HepG2 (cell line): ENCODE measurements at regions not wholly inside any gene's neighbourhood (a gene's known extent, or its start where the extent isn't known, plus 50 kb on each side); places are given as distances from the start of the nearest gene placed in this dataset.
"Not testable (repeated sequence)": the region's sequence is repeated elsewhere in the genome, so short reads cannot be mapped to it uniquely, and the experiment has no call there.

ENCODE experiments used
- ATAC-seq: fragments of 200-7000 bp; cut with Tn5 transposase; 3 replicates; pipeline ENCODE4 v1.9.1; 2020; ENCODE audit warnings: mild to moderate bottlenecking, moderate library complexity
- BruUV-seq: library from RNA; stranded (reverse); fragments of 400-500 nt; replicated peaks from 2 replicates; lab custom pipeline; 2021; lab: Mats Ljungman, UMichigan
- CTCF ChIA-PET: fragments of 300-600 bp; formaldehyde crosslinking; extraction: SDS; loops from one replicate; lab custom pipeline; 2021; ENCODE audit warnings: low total read pairs, inconsistent platforms, low intra/inter-chr PET ratio; lab: Yijun Ruan, JAX
- POLR2A ChIA-PET: fragments of 350-600 bp; sonication (Branson Sonifier 250); formaldehyde crosslinking; loops from one replicate; lab custom pipeline; 2020; ENCODE audit warnings: antibody characterized with exemption, inconsistent platforms; lab: Yijun Ruan, JAX
- DNase-seq: peaks from one replicate; pipeline ENCODE4 v3.0.0-alpha.2; 2015; ENCODE audit warnings: low spot score
- FAIRE-seq: peaks from 3 replicates; lab custom pipeline; 2011; peaks lifted over from hg19 to GRCh38; lab: Jason Lieb, UNC
- H2AFZ ChIP-seq: one replicate; pipeline ENCODE4 v1.6.1; 2011; ENCODE audit warnings: low read length, inconsistent platforms
- H3K27ac ChIP-seq: fragments of 300-600 bp; 3 replicates; pipeline ENCODE4 v1.8.0; 2011; ENCODE audit warnings: mixed run types, mild to moderate bottlenecking, mixed read lengths, low read length, inconsistent platforms; ENCODE audit not compliant: insufficient read depth; ENCODE audit errors: extremely low read length
- H3K27me3 ChIP-seq, 2 experiments: fragments of 200-600 bp in 1 of 2; 2 replicates in 1 of 2; 3 replicates in 1 of 2; pipeline versions ENCODE4 v1.6.0 to v1.8.0; 2011; ENCODE audit warnings: low read length in 2 of 2, mild to moderate bottlenecking in 2 of 2, moderate library complexity in 2 of 2, inconsistent platforms in 1 of 2; ENCODE audit not compliant: insufficient read depth in 2 of 2, control insufficient read depth in 1 of 2
- H3K36me3 ChIP-seq, 2 experiments: fragments of 200-600 bp in 1 of 2; replicated peaks in 1 of 2; 2 replicates in 1 of 2; 3 replicates in 1 of 2; pipeline versions ENCODE4 v1.5.1 to v1.8.0; 2011; ENCODE audit warnings: low read length in 2 of 2, inconsistent platforms in 1 of 2; ENCODE audit not compliant: insufficient read depth in 2 of 2, control insufficient read depth in 1 of 2
- H3K4me1 ChIP-seq: 2 replicates; pipeline ENCODE4 v1.5.1; 2012; ENCODE audit warnings: low read length, inconsistent platforms; ENCODE audit not compliant: insufficient read depth
- H3K4me2 ChIP-seq: 2 replicates; pipeline ENCODE4 v1.6.0; 2011; ENCODE audit warnings: low read depth, low read length, inconsistent platforms
- H3K4me3 ChIP-seq, 3 experiments: fragments of 200-600 bp in 1 of 3; sonication (generic), shearing (Covaris generic) in 1 of 3; replicated peaks in 1 of 3; 2 replicates each; pipeline ENCODE4 v1.5.1; 2011 to 2016; ENCODE audit warnings: low read length in 3 of 3, inconsistent platforms in 2 of 3, low read depth in 2 of 3, mild to moderate bottlenecking in 2 of 3, control low read depth in 1 of 3, mixed read lengths in 1 of 3; ENCODE audit not compliant: insufficient read depth in 1 of 3
- H3K79me2 ChIP-seq: one replicate; pipeline ENCODE4 v1.6.1; 2011; ENCODE audit warnings: low read length, inconsistent platforms; ENCODE audit not compliant: insufficient read depth
- H3K9ac ChIP-seq: 2 replicates; pipeline ENCODE4 v1.6.0; 2011; ENCODE audit warnings: mild to moderate bottlenecking, low read depth, low read length, inconsistent platforms; ENCODE audit not compliant: insufficient read depth
- H3K9me3 ChIP-seq: 2 replicates; pipeline ENCODE4 v1.5.1; 2012; ENCODE audit warnings: mild to moderate bottlenecking, low read length
- H4K20me1 ChIP-seq: 2 replicates; pipeline ENCODE4 v1.6.0; 2011; ENCODE audit warnings: inconsistent platforms, mild to moderate bottlenecking, low read length, moderate library complexity; ENCODE audit not compliant: insufficient read depth
- WGBS: methylation state at CpG from one replicate; pipeline ENCODE4 v1.1.6; 2017; ENCODE audit warnings: low lambda C conversion rate; 5-methylcytosine and 5-hydroxymethylcytosine counted together
- in situ Hi-C: cut with HindIII; loops from 2 replicates; pipeline ENCODE4 v1.10.0; 2017; ENCODE audit warnings: low pct_unique_long_range_greater_than_20kb; ENCODE audit not compliant: extremely low pct_ligation_motif_present
- intact Hi-C: fragments of 100-400 bp; cut with micrococcal nuclease; formaldehyde crosslinking; loops from one replicate; pipeline ENCODE4 v1.10.0; 2022; ENCODE audit not compliant: unreplicated experiment

GRCh38 chr2:111365986-111366640 lies 245.4 kb downstream of the BCL2L11 start:
- H3K27me3 ChIP-seq, H3K9me3 ChIP-seq, H3K79me2 ChIP-seq, intact Hi-C loops, CTCF ChIA-PET, H3K36me3 ChIP-seq, H2AFZ ChIP-seq, DNase-seq, H3K4me1 ChIP-seq, FAIRE-seq, H3K27ac ChIP-seq, H3K4me3 ChIP-seq, H4K20me1 ChIP-seq, H3K4me2 ChIP-seq, H3K9ac ChIP-seq, POLR2A ChIA-PET, in situ Hi-C loops, BruUV-seq, ATAC-seq: not testable (repeated sequence)
- WGBS = 97% methylated on average over 36 of the region's 37 CpGs

GRCh38 chr2:111366641-111367029 lies 245.9 kb downstream of the BCL2L11 start:
- in situ Hi-C loops, H3K4me2 ChIP-seq, H3K79me2 ChIP-seq, BruUV-seq, H3K9me3 ChIP-seq, H3K4me3 ChIP-seq, H3K27ac ChIP-seq, ATAC-seq, intact Hi-C loops, H2AFZ ChIP-seq, H4K20me1 ChIP-seq, FAIRE-seq, H3K36me3 ChIP-seq, CTCF ChIA-PET, POLR2A ChIA-PET, H3K9ac ChIP-seq, H3K4me1 ChIP-seq, H3K27me3 ChIP-seq, DNase-seq: not testable (repeated sequence)
- 96% methylated on average over 11 of the region's 14 CpGs for WGBS

- H3K79me2 ChIP-seq, in situ Hi-C loops, ATAC-seq, H3K4me2 ChIP-seq, H4K20me1 ChIP-seq, H2AFZ ChIP-seq, FAIRE-seq, BruUV-seq, H3K27me3 ChIP-seq, CTCF ChIA-PET, H3K27ac ChIP-seq, POLR2A ChIA-PET, DNase-seq, H3K9me3 ChIP-seq, intact Hi-C loops, H3K9ac ChIP-seq, H3K4me3 ChIP-seq, H3K36me3 ChIP-seq, H3K4me1 ChIP-seq: not testable (repeated sequence)
- 100% methylated on average over 3 of the region's 3 CpGs for WGBS
Observed at GRCh38 chr2:111367080-111367479, 246.4 kb downstream of the BCL2L11 start.

- H3K36me3 ChIP-seq, CTCF ChIA-PET, H2AFZ ChIP-seq, H3K4me1 ChIP-seq, H4K20me1 ChIP-seq, intact Hi-C loops, H3K79me2 ChIP-seq, BruUV-seq, POLR2A ChIA-PET, DNase-seq, H3K27ac ChIP-seq, H3K9ac ChIP-seq, ATAC-seq, H3K9me3 ChIP-seq, H3K4me2 ChIP-seq, H3K4me3 ChIP-seq, FAIRE-seq, H3K27me3 ChIP-seq, in situ Hi-C loops: not testable (repeated sequence)
- 63% methylated on average over 1 of the region's 1 CpG for WGBS
Observed at GRCh38 chr2:111367871-111368270, 247.2 kb downstream of the BCL2L11 start.
